ENCODE measurements at regions not wholly inside any gene's neighbourhood (a gene's known extent, or its start where the extent isn't known, plus 50 kb on each side); places are given as distances from the start of the nearest gene placed in this dataset.

- Histone ChIP-seq H4K5ac (ENCODE audit: low read depth, low read length) (no peak overlapping the region), H2BK20ac (ENCODE audit: low read depth, low read length) (no peak overlapping the region), H4K8ac (ENCODE audit: low read depth in 2 of 2, low read length in 2 of 2) (no peak overlapping the region), H3K27ac (ENCODE audit: insufficient read depth, low read length) (no peak overlapping the region), H4K20me1 (ENCODE audit: insufficient read depth, low read length) (no peaks in the 10 kb centered on the region), H2BK5ac (ENCODE audit: low read depth, low read length, poor library complexity, severe bottlenecking) (no peak overlapping the region), H3K36me3 (ENCODE audit: control insufficient read depth, insufficient read depth, low read length) (no peaks in the 10 kb centered on the region), H3K79me1 (ENCODE audit: low read depth in 1 of 2, low read length in 2 of 2) (no peaks in the 10 kb centered on the region), H3K27me3 (ENCODE audit: control insufficient read depth, insufficient read depth, low read length) (no peaks in the 10 kb centered on the region), H3K18ac (ENCODE audit: low read depth, low read length) (no peak overlapping the region), H3K23ac (ENCODE audit: low read depth, low read length) (no peak overlapping the region), H2AFZ (replicated peaks; ENCODE audit: low read length, poor library complexity) (no peak overlapping the region), H3K9me1 (ENCODE audit: insufficient read depth, low read length) (no peaks in the 10 kb centered on the region), H2AK5ac (ENCODE audit: low read depth, low read length) (no peak overlapping the region), H3K4me3 (ENCODE audit: insufficient read depth, low read depth, low read length) (no peak overlapping the region), H3K4ac (ENCODE audit: low read depth, low read length) (no peak overlapping the region), H3K4me1 (ENCODE audit: control insufficient read depth, insufficient read depth, low read length) (no peaks in the 10 kb centered on the region), H3K9me3 (ENCODE audit: control insufficient read depth, insufficient read depth, low read length) (no peaks in the 10 kb centered on the region), H2BK120ac (ENCODE audit: low read depth, low read length) (no peak overlapping the region), H3K4me2 (ENCODE audit: low read depth, low read length) (no peak overlapping the region), H2BK15ac (ENCODE audit: low read depth, low read length) (no peak overlapping the region), H3K14ac (replicated peaks; ENCODE audit: low read depth, low read length) (no peak overlapping the region), H2AK9ac (replicated peaks; ENCODE audit: low read depth, low read length, poor library complexity) (no peak overlapping the region), H4K91ac (ENCODE audit: insufficient read depth, low read depth, low read length) (no peak overlapping the region), H3K9ac (ENCODE audit: low read depth, low read length) (no peak overlapping the region), H3K56ac (ENCODE audit: extremely low read depth, insufficient read depth, low read length) (no peak overlapping the region)
- dilution Hi-C loops (cut with HindIII; ENCODE audit: low sequenced_read_pairs, unreplicated experiment), result no loop called here
- no TSS peak for BruUV-seq (replicated peaks)
- ChIA-PET CTCF (no interaction called here), POLR2A (ENCODE audit: unreplicated experiment) (no interaction called here)
- TF ChIP-seq CTCF (conservative IDR thresholded peaks at IDR 0.05; ENCODE audit: low read depth, low read length) (no peak), NFE2L2 (IDR thresholded peaks at IDR 0.05; ENCODE audit: low read depth, low read length) (no peak), USF2 (IDR thresholded peaks at IDR 0.05; ENCODE audit: low read depth, low read length) (no peak), BHLHE40 (IDR thresholded peaks at IDR 0.05; ENCODE audit: low read depth, low read length) (no peak)
- TF ChIP-seq, protein P1, sequence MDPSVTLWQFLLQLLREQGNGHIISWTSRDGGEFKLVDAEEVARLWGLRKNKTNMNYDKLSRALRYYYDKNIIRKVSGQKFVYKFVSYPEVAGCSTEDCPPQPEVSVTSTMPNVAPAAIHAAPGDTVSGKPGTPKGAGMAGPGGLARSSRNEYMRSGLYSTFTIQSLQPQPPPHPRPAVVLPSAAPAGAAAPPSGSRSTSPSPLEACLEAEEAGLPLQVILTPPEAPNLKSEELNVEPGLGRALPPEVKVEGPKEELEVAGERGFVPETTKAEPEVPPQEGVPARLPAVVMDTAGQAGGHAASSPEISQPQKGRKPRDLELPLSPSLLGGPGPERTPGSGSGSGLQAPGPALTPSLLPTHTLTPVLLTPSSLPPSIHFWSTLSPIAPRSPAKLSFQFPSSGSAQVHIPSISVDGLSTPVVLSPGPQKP (IDR thresholded peaks at IDR 0.05; ENCODE audit: borderline replicate concordance, low read depth, low read length), result no peak
- DNase-seq (no peak), ATAC-seq (ENCODE audit: low read depth) (no peak)
- no CpG with 5 or more reads among the region's 2 CpGs for WGBS, 2 experiments (ENCODE audit: extremely low coverage in 2 of 2, insufficient read length in 1 of 2)
- in situ Hi-C loops (cut with MboI; ENCODE audit: low sequenced_read_pairs), result no loop called here
- intact Hi-C loops (cut with micrococcal nuclease), result loop anchor here (2.0 kb wide), 1 partner anchor 306 kb away; no protein-coding TSS in a partner anchor
Observed at GRCh38 chr11:30652801-30653200, 66.6 kb upstream of the MPPED2 start.
